ENCODE measurements at regions not wholly inside any gene's neighbourhood (a gene's known extent, or its start where the extent isn't known, plus 50 kb on each side); places are given as distances from the start of the nearest gene placed in this dataset.
"Not testable (repeated sequence)": the region's sequence is repeated elsewhere in the genome, so short reads cannot be mapped to it uniquely, and the experiment has no call there.

- DNase-seq = not testable (repeated sequence)
Measured at GRCh38 chr6:145570336-145570735, 165.0 kb downstream of the EPM2A start.

GRCh38 chr6:145574269-145574668, 161.1 kb downstream of the EPM2A start:
- not testable (repeated sequence) for DNase-seq
